AG04449 (cell line): ENCODE measurements at regions not wholly inside any gene's neighbourhood (a gene's known extent, or its start where the extent isn't known, plus 50 kb on each side); places are given as distances from the start of the nearest gene placed in this dataset.

Experiments
- CTCF ChIA-PET: fragments of 350-600 bp; formaldehyde crosslinking; extraction: SDS; loops from one replicate; lab custom pipeline; 2021; ENCODE audit warnings: antibody characterized with exemption; lab: Yijun Ruan, JAX
- POLR2A ChIA-PET: fragments of 400-600, 350-600 bp; formaldehyde crosslinking; extraction: SDS; loops from one replicate; lab custom pipeline; 2020; ENCODE audit warnings: antibody characterized with exemption, inconsistent platforms; lab: Yijun Ruan, JAX
- DNase-seq: peaks from one replicate; pipeline ENCODE4 v3.0.0-alpha.2; 2010; ENCODE audit warnings: low read depth, low spot score
- H3K4me3 ChIP-seq: 2 replicates; pipeline ENCODE4 v1.5.1; 2011; ENCODE audit warnings: low read depth, mild to moderate bottlenecking, control low read depth, low read length
- TF ChIP-seq, protein P1 (sequence below): IDR thresholded peaks from one replicate; pipeline ENCODE4 v1.5.1; 2011; ENCODE audit warnings: mild to moderate bottlenecking, moderate library complexity, low read length, control low read depth, inconsistent platforms; ENCODE audit not compliant: insufficient read depth; ENCODE audit errors: missing control alignments

DNA sequence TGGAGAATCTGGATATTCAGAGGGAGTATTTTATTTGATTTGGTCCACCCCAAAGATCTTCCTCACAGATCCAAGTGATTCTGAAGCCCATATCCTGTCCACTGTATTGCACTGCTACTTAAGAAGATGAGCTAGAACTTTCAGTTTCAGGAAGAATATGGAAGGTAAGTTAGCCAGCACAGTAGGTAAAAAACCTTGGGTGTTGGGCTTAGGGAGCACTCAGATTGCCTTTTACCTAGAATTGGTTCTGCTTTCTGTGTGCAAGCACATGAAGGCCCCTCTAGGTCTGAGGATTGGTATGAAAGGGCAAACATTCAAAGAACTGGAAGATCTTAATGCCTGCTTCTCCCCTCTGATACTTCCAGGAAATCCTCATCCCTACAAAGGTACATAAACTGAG is 146.7 kb upstream of the COL1A2 start:
- TF ChIP-seq, protein P1, sequence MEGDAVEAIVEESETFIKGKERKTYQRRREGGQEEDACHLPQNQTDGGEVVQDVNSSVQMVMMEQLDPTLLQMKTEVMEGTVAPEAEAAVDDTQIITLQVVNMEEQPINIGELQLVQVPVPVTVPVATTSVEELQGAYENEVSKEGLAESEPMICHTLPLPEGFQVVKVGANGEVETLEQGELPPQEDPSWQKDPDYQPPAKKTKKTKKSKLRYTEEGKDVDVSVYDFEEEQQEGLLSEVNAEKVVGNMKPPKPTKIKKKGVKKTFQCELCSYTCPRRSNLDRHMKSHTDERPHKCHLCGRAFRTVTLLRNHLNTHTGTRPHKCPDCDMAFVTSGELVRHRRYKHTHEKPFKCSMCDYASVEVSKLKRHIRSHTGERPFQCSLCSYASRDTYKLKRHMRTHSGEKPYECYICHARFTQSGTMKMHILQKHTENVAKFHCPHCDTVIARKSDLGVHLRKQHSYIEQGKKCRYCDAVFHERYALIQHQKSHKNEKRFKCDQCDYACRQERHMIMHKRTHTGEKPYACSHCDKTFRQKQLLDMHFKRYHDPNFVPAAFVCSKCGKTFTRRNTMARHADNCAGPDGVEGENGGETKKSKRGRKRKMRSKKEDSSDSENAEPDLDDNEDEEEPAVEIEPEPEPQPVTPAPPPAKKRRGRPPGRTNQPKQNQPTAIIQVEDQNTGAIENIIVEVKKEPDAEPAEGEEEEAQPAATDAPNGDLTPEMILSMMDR, result no peak
- no peak for DNase-seq
- ChIA-PET CTCF (interaction anchor here (0.8 kb wide), 1 partner anchor 19 kb away, joined by 3 read pairs; no protein-coding TSS in a partner anchor), POLR2A (interaction anchor here (0.6 kb wide), 1 partner anchor 12 kb away, joined by 3 read pairs; no protein-coding TSS in a partner anchor)
- no peak overlapping the region for H3K4me3 ChIP-seq

DNA sequence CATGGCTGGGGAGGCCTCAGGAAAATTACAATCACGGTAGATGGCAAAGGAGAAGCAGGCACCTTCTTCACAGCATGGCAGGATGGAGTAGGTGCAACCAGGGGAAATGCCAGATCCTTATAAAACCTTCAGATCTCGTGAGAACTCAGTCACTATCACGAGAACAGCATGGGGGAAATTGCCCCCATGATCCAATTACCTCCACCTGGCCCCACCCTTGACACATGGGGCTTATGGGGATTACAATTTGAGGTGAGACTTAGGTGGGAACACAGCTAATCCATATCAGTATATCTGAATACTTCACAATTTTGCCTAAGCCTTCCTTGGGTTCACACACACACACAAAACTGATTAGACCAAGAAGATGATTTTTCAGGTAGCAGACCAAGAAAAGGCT is 145.1 kb upstream of the COL1A2 start:
- CTCF ChIA-PET, result no interaction called here
- no peak for DNase-seq
- TF ChIP-seq, protein P1, result no peak
- H3K4me3 ChIP-seq, result no peak overlapping the region
- POLR2A ChIA-PET, result no interaction called here

DNA sequence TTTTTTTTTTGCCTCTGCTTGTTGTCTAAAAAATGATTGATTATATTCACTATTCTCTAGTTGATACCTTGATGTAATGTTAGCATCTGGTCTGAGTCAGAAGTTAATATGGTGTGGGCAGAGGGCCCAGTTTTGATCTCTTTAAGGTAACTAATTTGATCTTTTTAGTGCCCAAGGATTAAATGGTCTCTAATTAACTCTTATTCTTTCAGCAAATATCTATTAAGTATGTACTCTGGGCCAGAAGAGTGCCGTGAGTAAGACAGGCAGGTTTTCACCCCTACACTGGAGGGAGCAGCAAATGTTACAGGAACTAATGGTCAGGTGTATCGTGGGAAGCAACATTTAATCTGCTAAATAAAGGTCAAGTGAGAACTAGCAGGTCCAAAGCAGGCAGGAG is 144.6 kb upstream of the COL1A2 start:
- CTCF ChIA-PET, result no interaction called here
- DNase-seq, result no peak
- H3K4me3 ChIP-seq, result no peak overlapping the region
- TF ChIP-seq, protein P1, result no peak
- POLR2A ChIA-PET, result no interaction called here

DNA sequence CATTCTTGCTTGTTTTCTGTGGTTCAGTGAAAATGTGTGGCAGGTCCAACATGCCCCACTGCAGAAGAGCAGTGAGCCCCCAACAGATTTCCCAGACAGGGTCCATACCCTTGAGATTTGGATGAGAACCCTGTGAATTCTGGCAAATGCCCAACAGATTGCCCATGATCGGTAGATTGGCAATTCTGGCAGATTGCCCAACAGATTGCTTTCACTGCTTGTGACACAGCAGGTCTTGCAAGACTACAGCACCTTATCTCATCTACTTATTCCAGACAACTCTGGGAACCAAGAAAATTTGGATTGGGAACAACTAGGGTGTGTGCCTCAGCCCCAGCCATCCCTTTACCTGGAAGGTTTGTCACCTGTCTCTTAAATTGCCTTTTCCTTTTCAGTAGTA is 143.7 kb upstream of the COL1A2 start:
- TF ChIP-seq, protein P1, result no peak
- ChIA-PET CTCF (no interaction called here), POLR2A (no interaction called here)
- no peak overlapping the region for H3K4me3 ChIP-seq
- DNase-seq, result no peak

DNA sequence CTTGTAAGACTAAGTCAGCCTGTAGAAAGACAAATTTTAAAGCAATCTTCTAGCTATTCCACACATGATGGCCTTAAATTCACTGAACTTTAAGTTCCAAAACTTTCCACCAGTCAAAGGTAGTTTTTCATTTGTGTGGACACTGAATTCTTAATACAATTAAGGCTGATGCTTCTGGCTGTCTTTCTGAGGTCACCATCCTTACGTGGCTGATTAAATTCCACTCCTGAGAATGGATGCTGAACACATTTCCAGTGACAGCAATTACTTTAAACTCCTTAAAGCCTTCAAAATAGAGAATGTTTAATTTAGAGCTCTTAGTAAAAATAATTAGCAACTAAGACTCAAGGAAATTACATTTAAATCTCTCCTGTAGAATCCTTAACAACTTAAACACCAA is 142.6 kb upstream of the COL1A2 start:
- no peak overlapping the region for H3K4me3 ChIP-seq
- POLR2A ChIA-PET, result no interaction called here
- CTCF ChIA-PET, result no interaction called here
- TF ChIP-seq, protein P1, result no peak
- no peak for DNase-seq

DNA sequence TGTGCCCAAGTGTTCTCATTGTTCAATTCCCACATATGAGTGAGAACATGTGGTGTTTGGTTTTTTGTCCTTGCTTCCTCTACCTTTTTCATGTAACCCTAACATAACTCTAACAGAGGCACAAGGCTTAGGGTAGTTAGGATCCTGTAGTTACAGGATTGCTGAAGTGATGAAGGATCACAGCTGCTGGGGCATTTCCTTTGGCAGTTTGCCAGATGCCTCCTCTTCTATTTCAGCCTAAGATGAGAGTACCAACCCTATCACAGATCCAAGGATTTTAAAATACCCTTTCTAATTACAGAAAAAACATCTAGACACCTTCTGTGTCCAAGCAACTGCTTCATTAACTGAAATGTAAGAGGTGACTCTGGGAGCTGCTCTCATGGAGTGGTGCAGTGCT is 141.7 kb upstream of the COL1A2 start:
- ChIA-PET CTCF (no interaction called here), POLR2A (no interaction called here)
- no peak overlapping the region for H3K4me3 ChIP-seq
- DNase-seq, result no peak
- TF ChIP-seq, protein P1, result no peak
